GM19035 (cell line): ENCODE measurements at regions not wholly inside any gene's neighbourhood (a gene's known extent, or its start where the extent isn't known, plus 50 kb on each side); places are given as distances from the start of the nearest gene placed in this dataset.

Experiments used
- ATAC-seq: cut with Tn5 transposase; IDR thresholded peaks from one replicate; pipeline ENCODE4 v1.9.1; 2021; ENCODE audit not compliant: unreplicated experiment

DNA sequence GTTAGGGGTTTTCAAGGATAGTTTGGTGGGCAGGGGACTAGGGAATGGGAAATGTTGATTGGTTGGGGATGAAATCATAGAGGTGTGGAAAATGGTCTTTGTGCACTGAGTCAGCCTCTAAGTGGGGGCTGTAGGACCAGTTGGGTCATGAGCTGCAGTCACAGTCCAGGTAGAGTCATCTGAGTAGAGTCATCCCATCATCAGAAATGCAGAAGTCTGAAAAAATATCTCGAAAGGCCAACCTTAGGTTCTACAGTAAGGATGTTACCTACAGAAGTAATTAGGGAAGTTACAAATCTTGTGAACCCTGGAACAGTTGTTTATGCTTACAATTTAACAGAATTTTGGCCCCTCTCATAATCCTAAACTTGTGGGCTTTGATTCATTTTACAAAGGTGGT is 63.4 kb upstream of the AP1S2 start:
- ATAC-seq: no peak

DNA sequence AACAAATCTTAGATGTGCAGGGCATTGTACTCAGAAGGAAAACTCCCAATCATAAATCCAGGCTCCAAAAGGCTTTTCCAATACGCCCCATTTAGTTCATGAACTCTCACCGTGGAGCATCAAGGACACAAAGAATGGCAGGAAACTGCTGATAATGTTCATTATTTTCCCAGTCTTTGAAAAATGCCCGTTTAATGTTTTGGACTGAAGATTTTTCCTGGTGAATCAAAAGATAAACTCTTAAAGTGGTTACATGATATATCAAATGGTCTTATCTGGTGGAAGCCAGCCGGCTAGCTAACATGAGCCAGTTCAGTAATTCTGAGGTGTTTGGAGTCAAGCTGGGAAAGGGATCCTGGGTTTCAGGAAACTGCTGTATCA is 62.1 kb upstream of the AP1S2 start:
- ATAC-seq: no peak

DNA sequence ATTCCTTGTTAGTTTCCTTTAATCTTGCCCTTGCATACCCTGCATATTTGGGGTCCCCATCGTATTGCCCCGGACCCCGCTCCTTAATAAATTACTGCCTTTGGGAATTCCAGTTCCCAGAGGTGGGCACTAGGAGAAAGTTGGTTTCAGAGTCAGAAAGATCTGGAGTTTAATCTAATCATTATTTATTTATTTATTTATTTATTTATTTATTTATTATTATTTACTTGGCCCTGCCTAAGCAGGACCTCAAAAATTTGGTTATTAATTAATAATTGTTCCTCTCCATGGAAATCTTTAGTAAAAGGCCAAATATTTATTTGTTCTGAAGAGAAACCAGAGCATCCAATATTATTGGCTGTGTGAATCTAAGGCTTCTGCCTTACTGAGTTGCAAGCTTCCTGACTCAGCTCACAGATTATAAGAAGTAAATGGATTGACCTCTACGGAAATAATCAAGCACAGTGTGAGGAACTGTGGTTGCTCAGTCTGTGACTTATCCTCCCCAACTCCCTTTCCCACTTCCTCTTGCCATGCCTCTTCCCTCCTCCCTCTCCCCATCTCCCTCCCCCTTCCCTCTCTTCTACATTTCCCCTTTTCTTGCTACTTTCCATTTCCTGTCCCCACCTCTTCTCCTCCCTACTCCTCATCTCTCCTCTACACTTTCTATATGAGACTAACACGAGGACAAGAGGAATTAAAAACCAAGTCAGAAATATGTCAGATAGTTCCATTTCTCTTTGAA is 61.5 kb upstream of the AP1S2 start:
- no peak for ATAC-seq

DNA sequence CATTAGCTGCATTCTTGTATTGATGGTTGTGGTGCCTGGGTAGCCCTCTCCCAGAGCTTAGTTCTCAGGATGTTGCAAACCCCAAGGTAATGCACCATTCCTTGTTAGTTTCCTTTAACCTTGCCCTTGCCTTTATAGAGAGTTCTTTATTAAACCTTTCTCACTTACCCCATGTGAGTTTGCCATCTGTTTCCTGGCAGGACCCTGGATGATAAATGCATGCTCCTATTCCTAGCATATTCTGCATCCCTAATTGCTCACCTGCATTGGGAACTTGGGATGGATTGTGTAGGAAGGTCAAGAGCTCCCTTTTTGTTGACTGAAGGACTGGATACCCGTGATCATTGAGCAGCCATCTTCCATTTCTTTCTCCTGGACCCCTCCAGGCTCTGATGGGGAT is 59.9 kb upstream of the AP1S2 start:
- no peak for ATAC-seq

DNA sequence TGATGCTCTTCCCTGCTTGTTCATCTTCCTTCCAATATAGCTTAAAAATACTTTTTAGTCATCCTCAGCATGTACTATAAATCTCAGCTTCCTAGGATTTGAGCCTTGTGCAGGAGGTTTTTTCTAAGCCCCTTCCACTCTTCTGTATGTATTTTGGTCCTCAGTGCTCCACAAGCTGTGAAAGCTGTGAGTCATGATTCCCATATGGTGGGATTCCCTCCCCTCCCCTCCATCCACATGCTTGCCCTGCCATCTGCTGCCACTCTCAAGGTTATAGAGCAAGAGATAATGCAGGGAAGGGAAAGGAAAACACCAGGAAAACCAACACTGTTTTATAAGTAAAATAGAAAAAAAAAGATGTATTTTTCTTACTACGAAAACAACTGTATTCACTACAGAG is 58.5 kb upstream of the AP1S2 start:
- ATAC-seq: no peak

DNA sequence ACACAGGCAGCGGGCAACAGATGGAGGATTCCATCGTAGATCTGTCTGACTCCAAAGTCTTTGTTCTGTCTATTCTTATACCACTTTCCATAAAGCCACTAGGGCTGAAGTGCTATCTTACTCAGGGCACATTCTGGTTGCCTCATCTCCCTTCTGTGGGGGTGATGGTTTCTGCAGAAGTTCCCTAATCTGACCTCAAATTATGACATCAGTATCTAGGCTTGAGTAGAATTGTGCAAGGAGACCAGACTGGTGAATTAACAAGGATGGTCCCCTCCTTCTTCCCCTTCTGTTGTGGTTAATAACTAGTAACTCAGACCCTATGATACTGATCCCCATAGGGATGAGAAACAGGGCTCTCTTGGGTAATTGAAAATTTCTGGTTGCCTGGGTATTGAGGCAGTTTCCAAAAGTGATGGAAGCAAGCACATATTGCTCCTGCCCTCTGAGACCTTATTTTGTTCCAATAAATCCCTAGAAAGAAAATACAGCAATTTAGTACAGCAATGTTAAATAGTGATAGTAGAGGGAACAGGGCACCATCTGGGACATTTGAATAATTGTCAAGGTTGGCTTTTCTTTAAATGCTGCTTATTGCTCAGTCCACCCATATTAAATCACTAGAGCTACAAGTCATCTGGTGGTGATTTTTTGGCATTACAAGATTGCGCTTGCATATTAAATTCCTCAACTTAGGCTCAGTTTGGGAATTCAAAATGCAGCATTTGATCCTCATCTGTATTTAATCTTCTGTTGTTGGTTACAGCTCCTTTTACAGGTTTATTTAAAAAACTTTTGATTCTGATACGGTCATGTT is 57.3 kb upstream of the AP1S2 start:
- ATAC-seq: no peak

DNA sequence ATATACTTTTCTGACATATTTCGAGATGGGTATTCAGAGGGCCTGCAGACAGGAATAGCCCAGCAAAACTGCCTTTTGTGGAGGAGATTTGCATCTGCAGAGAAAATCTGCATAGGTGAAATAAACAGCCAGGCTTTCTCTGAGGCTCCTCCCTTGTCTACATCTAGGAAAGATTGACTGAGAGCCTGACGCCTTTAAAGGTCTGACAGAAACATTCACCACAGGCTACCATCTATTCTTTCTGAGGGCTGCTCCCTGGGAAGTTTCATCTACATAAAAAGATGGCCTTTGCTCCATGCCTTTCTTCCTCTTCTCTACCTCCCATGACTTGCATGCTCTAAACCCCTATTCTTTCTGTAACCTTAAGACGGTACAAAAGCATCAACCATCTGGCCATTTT is 55.0 kb upstream of the AP1S2 start:
- ATAC-seq: no peak

DNA sequence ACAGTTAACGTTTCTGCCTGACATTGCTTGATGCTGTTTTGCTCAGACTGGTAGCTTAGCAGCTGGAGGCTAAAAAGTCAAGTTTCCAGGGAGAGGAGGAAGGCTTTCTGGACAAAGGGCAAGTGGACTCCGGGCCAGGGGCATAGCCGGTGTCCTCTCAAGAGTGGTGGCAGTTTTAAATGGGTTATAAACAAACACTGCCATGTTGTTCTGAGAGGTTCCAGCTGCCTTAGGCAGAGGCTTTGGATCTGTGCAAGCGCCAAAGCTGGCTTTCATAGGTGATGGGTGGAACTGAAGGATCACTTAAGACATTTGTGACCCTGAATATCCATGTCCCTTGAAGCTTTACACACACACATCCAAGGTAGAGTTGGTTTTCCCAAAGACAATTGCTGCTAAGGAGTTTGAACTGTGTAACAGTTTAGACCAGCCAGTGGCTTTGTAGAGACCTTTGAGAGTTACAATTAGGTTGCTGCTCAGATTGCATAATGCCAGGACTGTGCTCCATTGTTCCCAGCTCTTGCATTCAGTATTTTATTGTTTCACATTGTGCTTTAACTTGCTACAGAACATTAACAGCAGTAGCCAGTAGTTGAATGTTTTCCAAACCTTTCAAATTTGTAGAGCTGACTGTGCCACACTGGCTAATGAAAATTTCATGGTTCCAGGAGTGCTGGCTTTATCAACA is 54.1 kb upstream of the AP1S2 start:
- ATAC-seq: no peak

DNA sequence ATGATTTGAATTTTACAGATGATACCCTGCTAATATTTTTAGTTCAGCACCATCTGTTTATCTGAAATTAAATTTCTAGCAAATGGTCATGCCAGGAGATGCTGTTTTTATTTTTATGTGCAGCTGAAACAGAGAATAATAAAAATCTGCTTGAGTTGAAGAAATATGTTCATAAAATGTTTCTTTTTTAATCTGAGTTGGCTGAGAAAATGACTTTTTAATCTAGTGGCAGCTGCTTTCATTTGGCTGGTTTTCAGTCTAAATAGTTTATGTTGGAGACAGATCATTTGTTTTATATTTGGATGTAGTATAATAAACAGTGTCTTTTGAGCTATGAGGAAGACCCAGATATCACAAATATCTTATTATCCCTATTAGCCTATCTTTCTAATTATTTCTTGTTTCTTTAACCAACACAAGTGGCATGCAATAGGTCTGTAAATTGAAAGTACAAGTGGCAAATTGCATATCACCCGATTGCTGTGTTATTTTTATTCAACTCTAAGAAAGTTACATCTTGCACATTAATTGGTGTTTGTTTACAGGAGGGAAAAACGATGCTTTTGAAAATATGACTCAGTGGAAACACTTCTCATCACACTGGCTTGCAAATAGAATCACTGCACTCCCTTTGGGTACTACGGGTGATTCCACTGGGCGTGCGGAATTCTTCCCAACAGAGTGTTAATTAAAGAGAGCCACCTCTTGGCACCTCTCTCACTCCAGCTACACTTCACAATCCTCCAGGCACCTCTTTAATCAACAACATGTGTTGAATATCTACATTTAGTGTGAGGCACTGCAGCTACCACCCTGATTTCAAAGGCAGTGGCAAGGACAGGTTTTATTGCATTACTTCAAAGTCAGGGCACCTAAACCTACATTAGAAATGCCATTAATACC is 51.7 kb upstream of the AP1S2 start:
- ATAC-seq: no peak
